Choroid plexus epithelial cell (primary cell): ENCODE measurements at regions not wholly inside any gene's neighbourhood (a gene's known extent, or its start where the extent isn't known, plus 50 kb on each side); places are given as distances from the start of the nearest gene placed in this dataset.

Experiments
- DNase-seq: peaks from one replicate; pipeline ENCODE4 v3.0.0-alpha.2; 2010; ENCODE audit warnings: low read depth
- H3K4me3 ChIP-seq: 2 replicates; pipeline ENCODE4 v1.5.1; 2011; ENCODE audit warnings: low read depth, mild to moderate bottlenecking, control low read depth, low read length, moderate library complexity
- TF ChIP-seq, protein P1 (sequence below): conservative IDR thresholded peaks from 2 replicates; pipeline ENCODE4 v1.5.1; 2011; ENCODE audit warnings: low read depth, mild to moderate bottlenecking, control low read depth, inconsistent platforms, low read length, moderate library complexity

DNA sequence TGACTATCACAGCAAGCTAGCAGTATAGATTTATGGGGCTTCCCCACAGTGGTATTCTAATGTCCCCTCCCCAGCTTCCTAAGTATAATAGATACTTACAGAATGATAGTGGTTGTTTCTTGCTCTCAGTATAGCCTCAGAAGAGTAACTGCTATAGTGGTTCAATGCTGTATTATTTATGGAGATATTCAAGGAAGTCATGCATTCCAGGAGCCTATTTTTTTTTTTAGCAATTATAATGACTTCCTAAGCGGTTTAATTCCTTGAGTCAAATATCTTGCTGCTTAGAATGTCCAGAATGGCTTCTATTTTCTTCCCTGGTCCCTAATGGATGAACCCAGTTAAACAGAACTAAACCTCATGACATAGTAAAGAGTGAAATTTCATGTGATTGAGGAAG is 451.5 kb upstream of the SEMA3D start:
- no peak overlapping the region for H3K4me3 ChIP-seq
- TF ChIP-seq, protein P1, sequence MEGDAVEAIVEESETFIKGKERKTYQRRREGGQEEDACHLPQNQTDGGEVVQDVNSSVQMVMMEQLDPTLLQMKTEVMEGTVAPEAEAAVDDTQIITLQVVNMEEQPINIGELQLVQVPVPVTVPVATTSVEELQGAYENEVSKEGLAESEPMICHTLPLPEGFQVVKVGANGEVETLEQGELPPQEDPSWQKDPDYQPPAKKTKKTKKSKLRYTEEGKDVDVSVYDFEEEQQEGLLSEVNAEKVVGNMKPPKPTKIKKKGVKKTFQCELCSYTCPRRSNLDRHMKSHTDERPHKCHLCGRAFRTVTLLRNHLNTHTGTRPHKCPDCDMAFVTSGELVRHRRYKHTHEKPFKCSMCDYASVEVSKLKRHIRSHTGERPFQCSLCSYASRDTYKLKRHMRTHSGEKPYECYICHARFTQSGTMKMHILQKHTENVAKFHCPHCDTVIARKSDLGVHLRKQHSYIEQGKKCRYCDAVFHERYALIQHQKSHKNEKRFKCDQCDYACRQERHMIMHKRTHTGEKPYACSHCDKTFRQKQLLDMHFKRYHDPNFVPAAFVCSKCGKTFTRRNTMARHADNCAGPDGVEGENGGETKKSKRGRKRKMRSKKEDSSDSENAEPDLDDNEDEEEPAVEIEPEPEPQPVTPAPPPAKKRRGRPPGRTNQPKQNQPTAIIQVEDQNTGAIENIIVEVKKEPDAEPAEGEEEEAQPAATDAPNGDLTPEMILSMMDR = no peak
- DNase-seq = no peak

DNA sequence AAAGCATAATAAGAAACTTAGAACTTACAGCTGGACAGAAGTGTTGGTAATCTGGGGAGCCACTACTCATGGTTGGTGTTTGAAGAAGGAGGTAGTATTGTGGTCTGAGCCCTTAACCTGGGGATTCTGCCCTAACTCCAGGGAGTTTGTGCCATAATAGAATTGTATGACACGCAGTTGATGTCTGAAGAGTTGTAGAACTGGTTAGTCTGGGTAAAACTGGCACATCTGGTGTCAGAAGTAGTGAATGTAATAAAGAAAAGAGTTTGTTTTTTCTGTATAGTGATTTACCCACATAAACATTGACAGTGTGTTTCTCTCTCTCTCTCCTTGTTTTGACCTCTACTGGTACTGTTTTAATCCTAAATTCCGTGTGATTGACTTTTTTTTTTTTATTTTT is 448.1 kb upstream of the SEMA3D start:
- H3K4me3 ChIP-seq = no peak overlapping the region
- TF ChIP-seq, protein P1 = no peak
- DNase-seq = no peak

DNA sequence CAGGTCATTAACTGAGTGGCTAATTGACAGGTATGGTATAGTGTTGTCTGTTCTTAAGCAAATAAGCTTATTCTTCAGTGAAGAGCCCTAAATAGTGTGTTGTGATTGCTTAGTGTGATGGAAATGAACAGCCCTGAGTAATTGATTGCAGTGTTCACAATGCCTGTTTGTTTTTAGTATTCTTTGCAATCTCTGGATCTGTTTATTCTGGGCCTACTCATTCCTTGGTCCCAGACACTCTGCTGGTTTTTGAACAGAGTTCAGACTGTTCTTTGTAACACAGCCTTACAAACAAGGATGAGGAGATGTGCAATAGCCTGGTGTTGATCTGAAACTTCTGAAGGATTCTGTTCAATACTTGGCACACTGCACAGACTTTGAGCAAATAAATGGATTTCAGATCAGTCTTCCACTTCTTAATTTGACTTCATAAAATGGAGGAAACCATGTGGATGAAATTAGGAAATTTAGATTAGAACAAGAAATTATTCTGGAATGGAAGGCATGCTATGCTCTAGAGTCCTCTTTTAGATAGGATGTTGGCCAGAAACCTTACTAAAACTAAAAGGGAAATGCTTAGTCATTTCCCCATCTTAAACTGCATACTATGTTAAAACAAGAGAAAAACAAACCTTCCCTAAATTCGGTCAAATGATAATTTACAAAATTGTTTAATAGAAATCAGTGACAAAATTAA is 444.2 kb upstream of the SEMA3D start:
- DNase-seq = peak; percentile 28
- H3K4me3 ChIP-seq = no peak overlapping the region
- TF ChIP-seq, protein P1 = no peak

DNA sequence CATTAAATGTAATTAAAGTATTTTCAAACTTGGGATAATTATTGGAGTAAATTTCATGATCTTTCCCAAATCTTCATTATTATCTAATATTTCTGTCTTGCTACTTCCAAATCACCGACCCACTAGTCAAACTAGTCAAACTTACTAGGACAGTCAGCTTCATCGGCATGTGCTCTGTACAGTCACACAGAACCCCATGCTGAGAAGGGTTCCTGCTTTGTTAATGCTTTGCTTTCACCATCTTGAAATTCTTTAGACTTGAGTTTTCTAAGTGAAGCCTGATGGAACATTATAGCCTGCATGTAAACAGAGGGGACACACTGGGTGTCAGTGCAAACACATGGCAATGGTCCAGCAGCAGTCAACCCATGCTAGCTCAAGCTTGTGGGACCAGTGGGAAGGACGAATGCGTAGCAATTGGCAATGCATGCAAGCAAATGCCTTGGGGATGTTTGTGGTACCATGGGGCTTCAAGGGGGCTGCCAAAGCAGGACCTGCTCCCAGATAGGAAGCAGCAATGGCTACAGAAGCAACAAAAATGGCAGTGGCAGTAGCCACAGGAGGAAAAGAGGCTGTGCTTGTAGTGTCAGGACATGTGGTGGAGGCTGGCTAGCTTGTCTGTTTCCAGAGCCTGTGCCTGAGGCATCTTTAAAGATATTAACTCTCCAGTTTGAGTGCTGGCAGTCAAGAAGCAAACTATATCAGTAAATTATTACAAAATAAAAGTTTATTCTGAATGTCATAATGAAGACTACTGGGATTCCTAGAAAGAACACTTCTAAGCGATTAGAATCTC is 441.1 kb upstream of the SEMA3D start:
- DNase-seq = peak; percentile 57

DNA sequence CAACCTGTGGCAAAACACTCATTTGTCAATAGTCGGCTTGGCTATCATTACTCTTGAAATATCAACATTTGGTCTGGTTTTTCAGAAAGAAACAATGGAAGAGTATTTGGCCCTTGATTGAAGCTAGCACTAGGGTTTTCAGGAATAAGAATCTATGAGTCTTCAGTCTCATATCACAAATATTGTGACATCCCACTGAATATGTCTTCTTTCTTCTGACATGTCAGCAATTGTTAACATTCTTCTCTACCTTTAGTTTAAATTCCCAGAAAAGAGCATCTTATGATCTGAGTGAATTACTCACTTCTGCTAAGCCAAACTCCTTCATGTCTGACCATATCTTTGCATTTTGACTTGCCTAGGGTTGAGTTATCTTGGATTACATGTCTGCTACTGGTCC is 435.2 kb upstream of the SEMA3D start:
- no peak for DNase-seq
- no peak overlapping the region for H3K4me3 ChIP-seq
- TF ChIP-seq, protein P1 = no peak

More for the DNA sequence above, 441.1 kb upstream of the SEMA3D start:
- TF ChIP-seq, protein P1 = no peak
- H3K4me3 ChIP-seq = no peak overlapping the region

DNA sequence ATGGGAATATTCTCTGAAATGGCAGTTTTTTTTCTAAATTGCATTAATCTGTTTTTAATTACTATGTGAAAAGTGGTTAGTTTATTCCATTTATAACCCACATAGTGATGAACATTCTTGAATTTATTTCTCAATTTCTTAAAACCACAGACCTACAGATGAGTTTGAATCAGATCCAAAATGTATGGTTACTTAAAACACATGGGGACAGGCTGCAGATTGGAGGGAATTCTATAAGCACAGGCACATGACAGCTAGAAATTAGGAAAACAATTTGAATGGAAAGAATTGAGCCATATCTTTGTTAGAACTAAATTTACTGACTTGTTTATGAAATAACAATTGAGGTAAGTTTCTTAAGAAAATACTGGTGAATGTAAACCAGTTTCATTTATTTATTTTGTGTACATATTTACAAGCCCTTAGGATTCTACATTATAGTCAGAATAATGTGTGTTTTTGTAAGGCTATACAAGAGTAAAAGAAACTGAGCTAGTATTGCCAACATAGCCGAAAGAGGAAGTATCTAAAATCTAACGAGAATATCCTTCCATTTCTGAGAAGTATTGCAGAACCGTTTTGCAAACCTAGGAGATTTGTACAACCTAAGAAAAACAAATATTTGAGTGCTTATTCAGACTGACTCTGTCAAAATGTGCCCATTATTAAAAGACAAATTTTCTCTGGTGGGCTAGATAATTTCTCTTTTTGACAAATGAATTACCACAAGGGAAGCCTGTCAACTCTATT is 434.3 kb upstream of the SEMA3D start:
- DNase-seq = peak; percentile 17
- H3K4me3 ChIP-seq = no peak overlapping the region
- TF ChIP-seq, protein P1 = no peak
